ENCODE measurements at regions not wholly inside any gene's neighbourhood (a gene's known extent, or its start where the extent isn't known, plus 50 kb on each side); places are given as distances from the start of the nearest gene placed in this dataset.

GRCh38 chr16:56087626-56088025 lies 103.7 kb upstream of the GNAO1 start:
- DNase-seq = no peak

GRCh38 chr16:56081371-56081770 lies 109.9 kb upstream of the GNAO1 start:
- DNase-seq = no peak

- no peak for DNase-seq
Observed at GRCh38 chr16:56075732-56076388, 115.4 kb upstream of the GNAO1 start.

- no peak for DNase-seq
Observed at GRCh38 chr16:56073508-56073907, 117.8 kb upstream of the GNAO1 start.

GRCh38 chr16:56072096-56072495 lies 119.2 kb upstream of the GNAO1 start:
- no peak for DNase-seq

GRCh38 chr16:56068816-56069215 lies 122.5 kb upstream of the GNAO1 start:
- no peak for DNase-seq

GRCh38 chr16:56068314-56068713 lies 123.0 kb upstream of the GNAO1 start:
- no peak for DNase-seq

- no peak for DNase-seq
Observed at GRCh38 chr16:56067406-56067805, 123.9 kb upstream of the GNAO1 start.

- DNase-seq = no peak
Observed at GRCh38 chr16:56066617-56067016, 124.7 kb upstream of the GNAO1 start.

GRCh38 chr16:56063111-56063510 lies 128.2 kb upstream of the GNAO1 start:
- no peak for DNase-seq

- DNase-seq = no peak
Observed at GRCh38 chr16:56057151-56057550, 134.1 kb upstream of the GNAO1 start.

GRCh38 chr16:56050916-56051315 lies 140.4 kb upstream of the GNAO1 start:
- no peak for DNase-seq

- DNase-seq = no peak
Observed at GRCh38 chr16:56048425-56049105, 142.7 kb upstream of the GNAO1 start.

- no peak for DNase-seq
Observed at GRCh38 chr16:56047307-56048234, 143.7 kb upstream of the GNAO1 start.

GRCh38 chr16:56042416-56042815 lies 148.9 kb upstream of the GNAO1 start:
- no peak for DNase-seq

- DNase-seq = peak; percentile 23
Observed at GRCh38 chr16:56041556-56042140, 149.6 kb upstream of the GNAO1 start.

GRCh38 chr16:56038564-56039098 lies 152.7 kb upstream of the GNAO1 start:
- no peak for DNase-seq

GRCh38 chr16:56032072-56032471 lies 156.9 kb upstream of the CES5A start:
- DNase-seq = no peak

GRCh38 chr16:56029026-56029425 lies 153.9 kb upstream of the CES5A start:
- no peak for DNase-seq

GRCh38 chr16:56022818-56023217 lies 147.6 kb upstream of the CES5A start:
- no peak for DNase-seq

- no peak for DNase-seq
Observed at GRCh38 chr16:56019274-56019673, 144.1 kb upstream of the CES5A start.

- DNase-seq = peak; percentile 32
Observed at GRCh38 chr16:56013962-56014552, 138.9 kb upstream of the CES5A start.

GRCh38 chr16:56012482-56012811 lies 137.3 kb upstream of the CES5A start:
- DNase-seq = no peak
